ENCODE measurements at regions not wholly inside any gene's neighbourhood (a gene's known extent, or its start where the extent isn't known, plus 50 kb on each side); places are given as distances from the start of the nearest gene placed in this dataset.
"Not testable (repeated sequence)": the region's sequence is repeated elsewhere in the genome, so short reads cannot be mapped to it uniquely, and the experiment has no call there.

GRCh38 chr3:82137050-82137449, 375.6 kb upstream of the GBE1 start:
- TF ChIP-seq POLR2AphosphoS5 (IDR thresholded peaks at IDR 0.05; ENCODE audit: borderline replicate concordance, low read depth, low read length) (no peak), FOXP2 (optimal IDR thresholded peaks at IDR 0.05; ENCODE audit: control extremely low read depth, extremely low read length, insufficient read depth) (no peak), EZH2 (IDR thresholded peaks at IDR 0.05) (no peak)

DNA sequence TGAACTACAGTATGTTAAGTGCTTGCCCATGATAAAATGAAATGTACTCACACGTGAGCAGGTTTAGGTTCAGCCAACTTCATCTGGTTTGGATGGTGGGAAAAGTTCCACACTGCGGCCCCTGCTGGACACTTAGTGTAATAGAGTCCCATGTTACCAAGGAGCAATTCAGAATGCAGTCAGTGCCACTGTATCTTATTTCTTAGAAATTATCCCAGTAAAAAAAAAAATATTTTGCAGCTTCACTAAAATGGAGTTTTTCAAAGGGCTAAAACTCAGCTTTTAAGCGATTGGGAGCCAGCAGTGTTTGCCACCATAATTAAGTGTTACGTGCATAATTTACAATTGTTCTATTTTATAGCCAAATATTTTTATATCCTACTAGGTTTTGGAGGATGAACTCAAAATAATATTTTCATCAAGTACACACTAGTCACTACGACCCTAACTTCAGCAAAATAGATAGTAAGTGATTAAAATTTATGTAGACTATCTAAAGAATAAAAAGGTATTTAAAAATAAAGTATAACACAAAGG, 371.7 kb upstream of the GBE1 start:
- Histone ChIP-seq H3K36me3 (ENCODE audit: insufficient read depth, low read length) (no peaks in the 10 kb centered on the region), H3K27ac (no peak overlapping the region), H3K4me3 (no peak overlapping the region), H3K9ac (ENCODE audit: insufficient read length) (no peak overlapping the region), H3K9me3 (ENCODE audit: low read depth, low read length) (no peaks in the 10 kb centered on the region)
- DNase-seq (ENCODE audit: low read depth, low spot score), result peak; percentile 10
- TF ChIP-seq EZH2 (IDR thresholded peaks at IDR 0.05), result no peak
- no peak for TF ChIP-seq FOXP2 (optimal IDR thresholded peaks at IDR 0.05; ENCODE audit: control extremely low read depth, extremely low read length, insufficient read depth)
- no peak for TF ChIP-seq POLR2AphosphoS5 (IDR thresholded peaks at IDR 0.05; ENCODE audit: borderline replicate concordance, low read depth, low read length)

More at GRCh38 chr3:82137050-82137449, 375.6 kb upstream of the GBE1 start:
- no peaks in the 10 kb centered on the region for H3K9me3 ChIP-seq (ENCODE audit: low read depth, low read length)
- no peak overlapping the region for H3K9ac ChIP-seq (ENCODE audit: insufficient read length)
- no peak for DNase-seq (ENCODE audit: low read depth, low spot score)
- no peak overlapping the region for H3K4me3 ChIP-seq
- no peak overlapping the region for H3K27ac ChIP-seq
- H3K36me3 ChIP-seq (ENCODE audit: insufficient read depth, low read length), result no peaks in the 10 kb centered on the region

GRCh38 chr3:82132210-82133069, 371.0 kb upstream of the GBE1 start:
- H3K9me3 ChIP-seq (ENCODE audit: low read depth, low read length), result no peaks in the 10 kb centered on the region
- no peak overlapping the region for H3K9ac ChIP-seq (ENCODE audit: insufficient read length)
- no peak overlapping the region for H3K27ac ChIP-seq
- H3K36me3 ChIP-seq (ENCODE audit: insufficient read depth, low read length), result no peaks in the 10 kb centered on the region
- H3K4me3 ChIP-seq, result no peak overlapping the region
- TF ChIP-seq FOXP2 (optimal IDR thresholded peaks at IDR 0.05; ENCODE audit: control extremely low read depth, extremely low read length, insufficient read depth) (no peak), POLR2AphosphoS5 (IDR thresholded peaks at IDR 0.05; ENCODE audit: borderline replicate concordance, low read depth, low read length) (no peak), EZH2 (IDR thresholded peaks at IDR 0.05) (no peak)
- DNase-seq (ENCODE audit: low read depth, low spot score), result no peak

DNA sequence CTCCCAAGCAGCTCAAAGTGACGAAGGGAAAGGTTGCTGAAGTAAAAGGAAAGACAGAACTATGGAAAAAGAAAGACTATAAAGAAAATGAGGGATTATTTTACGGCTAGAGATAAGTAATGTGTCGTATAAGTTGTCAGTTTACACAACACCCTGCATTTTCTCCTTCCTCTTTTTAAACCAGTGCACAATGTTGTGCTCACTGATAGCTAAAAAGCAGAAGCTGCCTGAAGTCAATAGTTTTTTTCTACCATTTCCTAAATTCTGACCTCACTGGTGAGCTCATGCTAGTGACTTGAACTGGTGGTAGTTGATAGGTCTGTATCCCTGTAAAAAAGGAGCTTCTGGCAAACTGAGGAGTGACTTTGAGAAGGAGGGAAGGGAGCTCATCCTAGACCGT, 368.6 kb upstream of the GBE1 start:
- Histone ChIP-seq H3K36me3 (ENCODE audit: insufficient read depth, low read length) (no peaks in the 10 kb centered on the region), H3K9me3 (ENCODE audit: low read depth, low read length) (no peaks in the 10 kb centered on the region), H3K9ac (ENCODE audit: insufficient read length) (no peak overlapping the region), H3K4me3 (no peak overlapping the region), H3K27ac (no peak overlapping the region)
- TF ChIP-seq EZH2 (IDR thresholded peaks at IDR 0.05) (no peak), POLR2AphosphoS5 (IDR thresholded peaks at IDR 0.05; ENCODE audit: borderline replicate concordance, low read depth, low read length) (no peak), FOXP2 (optimal IDR thresholded peaks at IDR 0.05; ENCODE audit: control extremely low read depth, extremely low read length, insufficient read depth) (no peak)
- no peak for DNase-seq (ENCODE audit: low read depth, low spot score)

- no peak overlapping the region for H3K4me3 ChIP-seq
- DNase-seq (ENCODE audit: low read depth, low spot score), result no peak
- no peak overlapping the region for H3K27ac ChIP-seq
Observed at GRCh38 chr3:82129221-82129801, 367.9 kb upstream of the GBE1 start.

DNA sequence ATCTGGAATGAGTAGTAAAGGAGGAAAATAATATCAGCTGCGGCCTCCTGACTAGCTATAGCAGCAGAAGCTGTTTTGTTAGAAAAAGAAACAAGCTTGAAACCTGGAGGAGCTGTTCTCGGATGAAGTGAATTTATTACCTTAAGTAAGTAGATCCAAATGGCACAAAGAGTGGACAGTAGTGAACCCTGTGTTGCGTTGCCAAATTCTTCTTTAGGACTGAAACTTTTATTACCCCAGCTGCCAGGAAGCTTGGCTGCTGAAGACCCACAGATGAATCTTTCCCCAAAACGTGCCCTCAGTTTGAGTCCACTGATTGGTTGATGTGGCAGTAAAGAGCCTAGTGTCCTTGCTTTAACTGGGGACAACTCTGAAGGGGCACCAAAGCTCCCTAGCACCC, 366.8 kb upstream of the GBE1 start:
- no peaks in the 10 kb centered on the region for H3K36me3 ChIP-seq (ENCODE audit: insufficient read depth, low read length)
- no peak overlapping the region for H3K9ac ChIP-seq (ENCODE audit: insufficient read length)
- H3K9me3 ChIP-seq (ENCODE audit: low read depth, low read length), result no peaks in the 10 kb centered on the region
- no peak for DNase-seq (ENCODE audit: low read depth, low spot score)
- no peak overlapping the region for H3K27ac ChIP-seq
- no peak overlapping the region for H3K4me3 ChIP-seq
- TF ChIP-seq FOXP2 (optimal IDR thresholded peaks at IDR 0.05; ENCODE audit: control extremely low read depth, extremely low read length, insufficient read depth) (no peak), POLR2AphosphoS5 (IDR thresholded peaks at IDR 0.05; ENCODE audit: borderline replicate concordance, low read depth, low read length) (no peak), EZH2 (IDR thresholded peaks at IDR 0.05) (no peak)

More at GRCh38 chr3:82129221-82129801, 367.9 kb upstream of the GBE1 start:
- no peaks in the 10 kb centered on the region for H3K36me3 ChIP-seq (ENCODE audit: insufficient read depth, low read length)
- H3K9me3 ChIP-seq (ENCODE audit: low read depth, low read length), result no peaks in the 10 kb centered on the region
- TF ChIP-seq FOXP2 (optimal IDR thresholded peaks at IDR 0.05; ENCODE audit: control extremely low read depth, extremely low read length, insufficient read depth), result no peak
- no peak for TF ChIP-seq EZH2 (IDR thresholded peaks at IDR 0.05)
- no peak for TF ChIP-seq POLR2AphosphoS5 (IDR thresholded peaks at IDR 0.05; ENCODE audit: borderline replicate concordance, low read depth, low read length)
- no peak overlapping the region for H3K9ac ChIP-seq (ENCODE audit: insufficient read length)

DNA sequence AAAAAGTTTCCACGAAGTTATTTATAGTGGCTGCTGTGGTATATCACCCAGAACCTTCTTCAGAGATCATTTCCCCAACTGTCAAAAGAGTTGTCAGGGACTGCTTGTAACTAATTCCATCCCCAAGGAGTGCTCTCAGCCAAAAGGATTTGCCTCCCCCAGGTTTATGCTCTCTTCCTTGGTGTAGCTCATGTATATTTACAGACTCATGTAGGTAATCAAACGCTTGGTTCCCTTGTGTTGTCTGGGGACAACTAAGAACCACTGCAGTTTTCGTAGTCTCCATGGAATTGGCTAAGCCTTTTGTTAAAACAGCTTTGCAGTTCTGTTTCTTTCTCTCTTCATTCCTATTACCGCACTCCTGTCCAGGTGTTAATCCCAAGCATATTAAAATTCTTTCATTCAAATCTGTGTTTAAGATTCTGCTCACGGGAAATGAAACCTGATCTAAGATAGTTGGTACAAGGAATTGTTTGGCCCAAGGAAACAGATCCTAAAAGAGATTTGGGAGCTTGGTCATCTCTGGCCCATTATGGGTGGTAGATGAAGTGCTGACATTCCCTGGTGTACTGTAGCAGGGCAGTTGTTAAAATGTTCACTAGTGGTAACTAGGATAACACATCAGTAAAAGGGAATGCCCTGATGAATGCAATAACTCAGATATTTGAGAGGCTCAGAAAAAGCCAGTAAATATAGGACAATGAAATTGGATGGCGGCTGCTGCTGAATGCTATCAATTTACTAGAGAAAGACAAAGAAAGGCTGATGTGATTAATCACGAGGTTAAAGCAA, 361.3 kb upstream of the GBE1 start:
- Histone ChIP-seq H3K36me3 (ENCODE audit: insufficient read depth, low read length) (no peaks in the 10 kb centered on the region), H3K4me3 (no peak overlapping the region), H3K9ac (ENCODE audit: insufficient read length) (no peak overlapping the region), H3K27ac (no peak overlapping the region), H3K9me3 (ENCODE audit: low read depth, low read length) (no peaks in the 10 kb centered on the region)
- no peak for TF ChIP-seq FOXP2 (optimal IDR thresholded peaks at IDR 0.05; ENCODE audit: control extremely low read depth, extremely low read length, insufficient read depth)
- no peak for TF ChIP-seq POLR2AphosphoS5 (IDR thresholded peaks at IDR 0.05; ENCODE audit: borderline replicate concordance, low read depth, low read length)
- TF ChIP-seq EZH2 (IDR thresholded peaks at IDR 0.05), result no peak
- no peak for DNase-seq (ENCODE audit: low read depth, low spot score)

DNA sequence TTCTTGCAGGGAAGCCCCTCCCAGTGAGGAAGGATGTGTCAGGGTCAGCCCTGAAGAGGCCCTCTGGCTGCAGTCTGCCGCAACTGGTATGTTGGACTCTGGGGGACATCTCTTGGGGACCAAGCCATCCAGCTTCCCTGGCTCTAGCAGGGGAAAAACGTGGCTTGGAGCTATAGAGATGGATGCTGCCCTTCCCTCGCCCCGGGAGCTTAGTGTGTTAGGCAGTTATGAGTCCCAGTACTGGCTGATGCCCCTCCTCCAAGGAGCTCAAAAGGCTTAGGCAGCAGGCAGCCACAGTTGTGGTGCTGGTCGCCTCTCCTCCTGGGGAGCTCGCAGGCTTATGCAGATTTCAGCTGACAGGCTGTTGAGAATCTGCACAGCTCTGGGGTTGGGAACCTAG, 353.1 kb upstream of the GBE1 start:
- no peak for DNase-seq (ENCODE audit: low read depth, low spot score)
- TF ChIP-seq POLR2AphosphoS5 (IDR thresholded peaks at IDR 0.05; ENCODE audit: borderline replicate concordance, low read depth, low read length) (no peak), EZH2 (IDR thresholded peaks at IDR 0.05) (no peak), FOXP2 (optimal IDR thresholded peaks at IDR 0.05; ENCODE audit: control extremely low read depth, extremely low read length, insufficient read depth) (no peak)
- no peaks in the 10 kb centered on the region for H3K9me3 ChIP-seq (ENCODE audit: low read depth, low read length)
- no peak overlapping the region for H3K9ac ChIP-seq (ENCODE audit: insufficient read length)
- H3K27ac ChIP-seq, result no peak overlapping the region
- no peaks in the 10 kb centered on the region for H3K36me3 ChIP-seq (ENCODE audit: insufficient read depth, low read length)
- H3K4me3 ChIP-seq, result no peak overlapping the region

GRCh38 chr3:82110721-82111120, 349.3 kb upstream of the GBE1 start:
- not testable (repeated sequence) for H3K27ac ChIP-seq; H3K4me3 ChIP-seq; H3K9ac ChIP-seq (ENCODE audit: insufficient read length); DNase-seq (ENCODE audit: low read depth, low spot score); H3K9me3 ChIP-seq (ENCODE audit: low read depth, low read length); H3K36me3 ChIP-seq (ENCODE audit: insufficient read depth, low read length)

All from SK-N-MC (cell line).